C4-2B (cell line): ENCODE measurements at regions not wholly inside any gene's neighbourhood (a gene's known extent, or its start where the extent isn't known, plus 50 kb on each side); places are given as distances from the start of the nearest gene placed in this dataset.

Experiments used
- H3K27ac ChIP-seq: fragments of 450-650 bp; 2 replicates; pipeline ENCODE4 v1.5.1; 2017
- CTCF ChIP-seq: fragments of 450-650 bp; conservative IDR thresholded peaks from 2 replicates; pipeline ENCODE4 v1.5.1; 2017; ENCODE audit warnings: mild to moderate bottlenecking
- ZFX ChIP-seq: fragments of 450-650 bp; IDR thresholded peaks from 2 replicates; pipeline ENCODE4 v1.6.1; 2017

GRCh38 chr3:159789742-159790635 is 198.6 kb upstream of the IL12A start:
- TF ChIP-seq CTCF: no peak
- no peak overlapping the region for H3K27ac ChIP-seq

GRCh38 chr3:159791336-159791735 is 197.3 kb upstream of the IL12A start:
- TF ChIP-seq ZFX (no peak), CTCF (no peak)
- no peak overlapping the region for H3K27ac ChIP-seq

GRCh38 chr3:159792070-159792469 is 196.6 kb upstream of the IL12A start:
- no peak overlapping the region for H3K27ac ChIP-seq
- TF ChIP-seq CTCF (no peak), ZFX (no peak)

GRCh38 chr3:159795042-159795441 is 193.6 kb upstream of the IL12A start:
- TF ChIP-seq ZFX (no peak), CTCF (no peak)
- no peak overlapping the region for H3K27ac ChIP-seq

- TF ChIP-seq ZFX: no peak
- TF ChIP-seq CTCF: no peak
- no peak overlapping the region for H3K27ac ChIP-seq
Observed at GRCh38 chr3:159795681-159796175, 192.9 kb upstream of the IL12A start.

- TF ChIP-seq CTCF (no peak), ZFX (no peak)
- no peak overlapping the region for H3K27ac ChIP-seq
Observed at GRCh38 chr3:159796226-159796625, 192.4 kb upstream of the IL12A start.

- H3K27ac ChIP-seq: no peak overlapping the region
- TF ChIP-seq CTCF (no peak), ZFX (no peak)
Observed at GRCh38 chr3:159796744-159797143, 191.9 kb upstream of the IL12A start.
